ENCODE measurements at regions not wholly inside any gene's neighbourhood (a gene's known extent, or its start where the extent isn't known, plus 50 kb on each side); places are given as distances from the start of the nearest gene placed in this dataset.

GRCh38 chr20:39894067-39894466, 795.0 kb downstream of the MAFB start:
- in situ Hi-C loops (cut with HindIII; ENCODE audit: low pct_unique_long_range_greater_than_20kb, low sequenced_read_pairs): no loop called here
- DNase-seq (ENCODE audit: low read depth, low spot score): no peak

DNA sequence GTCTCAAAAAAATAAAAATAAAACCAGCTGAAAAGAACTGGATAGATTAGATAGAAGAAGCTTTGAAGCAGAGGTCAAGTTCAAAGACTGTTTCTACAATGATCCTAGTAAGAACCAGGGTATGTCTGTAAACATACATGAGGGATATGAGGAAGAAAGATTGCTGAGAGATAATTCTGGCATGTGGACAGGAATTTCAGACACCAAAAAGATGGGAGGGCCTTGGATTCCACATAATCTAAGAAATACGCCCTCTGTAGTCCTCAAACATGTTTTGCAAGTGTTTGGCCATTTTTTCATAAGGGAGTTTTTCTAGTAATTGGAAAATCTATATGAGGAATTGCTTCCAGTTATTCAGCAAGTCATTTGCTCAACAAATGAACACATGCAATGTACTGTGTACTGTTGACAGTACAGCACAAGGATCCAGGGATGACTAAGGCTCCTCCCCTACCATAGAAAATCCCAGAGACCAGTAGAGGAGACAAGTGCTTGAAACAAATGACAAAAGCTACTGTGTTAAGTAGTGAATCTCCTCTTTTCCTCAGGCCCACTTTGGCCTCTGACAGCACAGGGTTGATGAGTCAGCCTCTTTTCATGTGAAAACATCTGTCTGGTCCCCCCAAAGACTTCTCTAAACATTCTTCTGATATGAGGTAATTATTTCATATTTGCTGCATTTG, 795.9 kb downstream of the MAFB start:
- in situ Hi-C loops (cut with HindIII; ENCODE audit: low pct_unique_long_range_greater_than_20kb, low sequenced_read_pairs): no loop called here
- peak; percentile 7 for DNase-seq (ENCODE audit: low read depth, low spot score)

GRCh38 chr20:39890697-39891096, 798.3 kb downstream of the MAFB start:
- DNase-seq (ENCODE audit: low read depth, low spot score): no peak
- in situ Hi-C loops (cut with HindIII; ENCODE audit: low pct_unique_long_range_greater_than_20kb, low sequenced_read_pairs): no loop called here

DNA sequence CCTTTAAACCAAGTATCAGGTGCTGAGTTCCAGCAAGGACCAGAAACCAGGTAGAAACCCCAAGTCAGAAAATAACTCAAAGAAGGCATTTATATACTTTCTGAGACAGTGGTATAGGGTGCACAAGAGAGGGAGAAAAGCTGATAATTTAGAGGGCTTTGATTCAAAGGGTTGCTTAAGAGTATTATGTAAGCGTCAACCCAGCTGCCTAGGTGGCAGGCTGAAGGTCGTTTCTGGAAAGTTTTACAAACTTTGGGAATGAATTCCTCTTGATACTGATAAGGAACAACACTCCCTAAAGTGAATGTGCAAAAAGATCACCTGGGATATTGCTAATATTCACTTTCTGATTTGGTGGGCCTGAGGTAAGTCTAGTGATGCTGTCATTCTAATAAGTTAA, 800.7 kb downstream of the MAFB start:
- in situ Hi-C loops (cut with HindIII; ENCODE audit: low pct_unique_long_range_greater_than_20kb, low sequenced_read_pairs): no loop called here
- no peak for DNase-seq (ENCODE audit: low read depth, low spot score)

- in situ Hi-C loops (cut with HindIII; ENCODE audit: low pct_unique_long_range_greater_than_20kb, low sequenced_read_pairs): no loop called here
These were observed 802.3 kb downstream of the MAFB start for GRCh38 chr20:39886650-39887190.

GRCh38 chr20:39885975-39886649, 802.9 kb downstream of the MAFB start:
- DNase-seq (ENCODE audit: low read depth, low spot score): peak; percentile 85
- in situ Hi-C loops (cut with HindIII; ENCODE audit: low pct_unique_long_range_greater_than_20kb, low sequenced_read_pairs): no loop called here

More at GRCh38 chr20:39886650-39887190, 802.3 kb downstream of the MAFB start:
- no peak for DNase-seq (ENCODE audit: low read depth, low spot score)

GRCh38 chr20:39882806-39883205, 806.2 kb downstream of the MAFB start:
- DNase-seq (ENCODE audit: low read depth, low spot score): no peak
- in situ Hi-C loops (cut with HindIII; ENCODE audit: low pct_unique_long_range_greater_than_20kb, low sequenced_read_pairs): no loop called here

- in situ Hi-C loops (cut with HindIII; ENCODE audit: low pct_unique_long_range_greater_than_20kb, low sequenced_read_pairs): no loop called here
- DNase-seq (ENCODE audit: low read depth, low spot score): peak; percentile 42
These were observed 808.1 kb downstream of the MAFB start for GRCh38 chr20:39880890-39881289.

- DNase-seq (ENCODE audit: low read depth, low spot score): no peak
- in situ Hi-C loops (cut with HindIII; ENCODE audit: low pct_unique_long_range_greater_than_20kb, low sequenced_read_pairs): no loop called here
These were observed 809.7 kb downstream of the MAFB start for GRCh38 chr20:39879296-39879695.

GRCh38 chr20:39878809-39879208, 810.2 kb downstream of the MAFB start:
- DNase-seq (ENCODE audit: low read depth, low spot score): no peak
- in situ Hi-C loops (cut with HindIII; ENCODE audit: low pct_unique_long_range_greater_than_20kb, low sequenced_read_pairs): no loop called here

- no peak for DNase-seq (ENCODE audit: low read depth, low spot score)
- in situ Hi-C loops (cut with HindIII; ENCODE audit: low pct_unique_long_range_greater_than_20kb, low sequenced_read_pairs): no loop called here
These were observed 810.7 kb downstream of the MAFB start for GRCh38 chr20:39878320-39878719.

GRCh38 chr20:39877788-39878187, 811.2 kb downstream of the MAFB start:
- in situ Hi-C loops (cut with HindIII; ENCODE audit: low pct_unique_long_range_greater_than_20kb, low sequenced_read_pairs): no loop called here
- no peak for DNase-seq (ENCODE audit: low read depth, low spot score)

GRCh38 chr20:39876976-39877635, 811.9 kb downstream of the MAFB start:
- no peak for DNase-seq (ENCODE audit: low read depth, low spot score)
- in situ Hi-C loops (cut with HindIII; ENCODE audit: low pct_unique_long_range_greater_than_20kb, low sequenced_read_pairs): no loop called here

DNA sequence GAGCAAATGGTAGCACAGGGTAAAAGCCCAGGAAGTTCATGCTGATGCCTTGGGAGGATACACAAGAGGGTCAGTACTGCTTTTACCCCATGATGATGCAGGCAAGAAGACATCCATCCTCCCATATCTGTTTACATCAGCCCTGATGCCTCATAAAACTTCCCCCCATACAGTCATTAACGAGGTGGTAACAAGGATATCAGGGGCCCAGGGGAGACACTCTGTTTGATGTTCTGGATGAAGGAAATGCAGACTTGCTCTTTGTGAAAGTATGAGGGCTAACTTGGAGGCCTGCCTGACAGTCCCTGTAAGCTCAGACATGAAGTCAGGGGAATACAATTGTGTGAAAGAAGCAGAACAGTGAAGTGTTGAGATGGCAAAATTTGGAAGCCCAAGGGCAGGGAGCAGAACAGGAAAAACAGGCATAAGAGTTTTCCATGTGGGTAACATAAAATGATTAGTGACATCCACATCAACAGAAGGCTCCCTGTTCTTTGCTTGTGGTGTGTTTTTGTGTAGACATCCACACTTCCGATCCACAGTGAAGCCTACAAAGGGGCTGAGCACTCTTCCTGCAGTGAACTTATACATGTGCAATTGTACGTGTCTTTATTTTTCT, 813.4 kb downstream of the MAFB start:
- in situ Hi-C loops (cut with HindIII; ENCODE audit: low pct_unique_long_range_greater_than_20kb, low sequenced_read_pairs): no loop called here
- DNase-seq (ENCODE audit: low read depth, low spot score): peak; percentile 76

GRCh38 chr20:39874049-39874893, 814.8 kb downstream of the MAFB start:
- peak; percentile 93 for DNase-seq (ENCODE audit: low read depth, low spot score)
- in situ Hi-C loops (cut with HindIII; ENCODE audit: low pct_unique_long_range_greater_than_20kb, low sequenced_read_pairs): no loop called here

DNA sequence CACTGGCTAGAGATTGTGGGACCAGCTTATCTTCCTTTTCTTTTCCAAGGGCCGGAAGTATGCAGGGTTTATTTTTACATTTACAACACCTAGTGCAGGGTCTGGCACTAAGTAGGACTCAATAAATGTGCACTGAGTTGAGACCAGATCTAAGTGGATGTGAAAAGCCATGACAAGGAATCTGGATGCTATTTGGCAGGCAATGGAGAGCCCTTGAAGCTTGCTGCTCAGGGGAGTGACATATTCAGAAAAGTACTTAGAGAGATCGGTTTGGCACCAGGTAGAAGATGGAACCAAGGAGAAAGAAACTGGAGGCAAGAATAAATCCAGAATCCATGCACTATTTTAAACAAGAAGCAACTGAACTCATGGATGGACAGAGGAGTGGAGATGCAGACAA, 815.8 kb downstream of the MAFB start:
- in situ Hi-C loops (cut with HindIII; ENCODE audit: low pct_unique_long_range_greater_than_20kb, low sequenced_read_pairs): no loop called here
- DNase-seq (ENCODE audit: low read depth, low spot score): no peak

DNA sequence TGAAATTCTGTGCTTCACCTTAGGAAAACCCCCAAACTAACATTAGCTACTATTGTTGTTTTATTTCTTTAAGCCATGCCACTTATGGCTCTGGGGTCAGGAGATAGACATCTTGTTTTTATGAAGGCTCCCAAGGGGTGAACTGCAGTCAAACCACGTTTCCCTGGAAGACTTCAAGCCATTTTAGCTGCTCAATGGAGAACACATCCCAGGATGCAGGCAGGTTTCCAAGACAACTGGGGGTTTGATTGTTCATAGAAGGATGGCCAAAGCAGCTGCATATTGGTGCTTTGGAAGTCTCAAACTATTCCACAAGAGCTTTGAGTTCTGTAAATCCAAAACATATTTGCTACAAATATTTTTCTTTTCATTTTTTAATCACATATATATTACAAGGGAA, 818.0 kb downstream of the MAFB start:
- in situ Hi-C loops (cut with HindIII; ENCODE audit: low pct_unique_long_range_greater_than_20kb, low sequenced_read_pairs): no loop called here
- DNase-seq (ENCODE audit: low read depth, low spot score): no peak
